Karpas-422 (cell line): ENCODE measurements at regions not wholly inside any gene's neighbourhood (a gene's known extent, or its start where the extent isn't known, plus 50 kb on each side); places are given as distances from the start of the nearest gene placed in this dataset.

Experiments used
- DNase-seq: peaks from one replicate; pipeline ENCODE4 v3.0.0-alpha.2; 2015
- H2AFZ ChIP-seq: fragments of 200-600 bp; sonication (generic); 2 replicates; pipeline ENCODE4 v1.6.1; 2014; ENCODE audit warnings: antibody characterized with exemption, low read length, mixed read lengths
- H3K27ac ChIP-seq: fragments of 200-600 bp; sonication (generic); 2 replicates; pipeline ENCODE4 v1.5.1; 2014; ENCODE audit warnings: mild to moderate bottlenecking, low read length, moderate library complexity
- H3K27me3 ChIP-seq: fragments of 200-600 bp; sonication (generic); 2 replicates; pipeline ENCODE4 v1.6.1; 2014; ENCODE audit warnings: low read length, mixed read lengths
- H3K36me3 ChIP-seq: fragments of 200-600 bp; sonication (generic); 2 replicates; pipeline ENCODE4 v1.6.1; 2014; ENCODE audit warnings: low read length, mixed read lengths; ENCODE audit not compliant: insufficient read depth
- H3K4me1 ChIP-seq: fragments of 200-600 bp; sonication (generic); 2 replicates; pipeline ENCODE4 v1.6.1; 2014; ENCODE audit warnings: mild to moderate bottlenecking, low read length, mixed read lengths
- H3K4me2 ChIP-seq: fragments of 200-600 bp; sonication (generic); 2 replicates; pipeline ENCODE4 v1.6.1; 2014; ENCODE audit warnings: low read length, low read depth, mild to moderate bottlenecking; ENCODE audit not compliant: poor library complexity, severe bottlenecking
- H3K4me3 ChIP-seq: fragments of 200-600 bp; sonication (generic); 2 replicates; pipeline ENCODE4 v1.5.1; 2014; ENCODE audit warnings: mild to moderate bottlenecking, antibody characterized with exemption, low read length, mixed read lengths
- H3K79me2 ChIP-seq: fragments of 200-600 bp; sonication (generic); 2 replicates; pipeline ENCODE4 v1.6.1; 2014; ENCODE audit warnings: mild to moderate bottlenecking, low read length, mixed read lengths
- H3K9ac ChIP-seq: fragments of 200-600 bp; sonication (generic); 2 replicates; pipeline ENCODE4 v1.6.0; 2014; ENCODE audit warnings: low read length
- H3K9me2 ChIP-seq: fragments of 200-600 bp; sonication (generic), shearing (Covaris generic); replicated peaks from 2 replicates; pipeline ENCODE4 v1.6.0; 2014; ENCODE audit warnings: mild to moderate bottlenecking, low read length, moderate library complexity; ENCODE audit not compliant: insufficient read depth
- H3K9me3 ChIP-seq: fragments of 300-700, 200-600 bp; sonication (generic); 2 replicates; pipeline ENCODE4 v1.6.1; 2014; ENCODE audit warnings: low read length, mixed read lengths
- H4K20me1 ChIP-seq: fragments of 200-600 bp; sonication (generic); 2 replicates; pipeline ENCODE4 v1.6.1; 2014; ENCODE audit warnings: mild to moderate bottlenecking, antibody characterized with exemption, low read length, low read depth; ENCODE audit not compliant: insufficient read depth

DNA sequence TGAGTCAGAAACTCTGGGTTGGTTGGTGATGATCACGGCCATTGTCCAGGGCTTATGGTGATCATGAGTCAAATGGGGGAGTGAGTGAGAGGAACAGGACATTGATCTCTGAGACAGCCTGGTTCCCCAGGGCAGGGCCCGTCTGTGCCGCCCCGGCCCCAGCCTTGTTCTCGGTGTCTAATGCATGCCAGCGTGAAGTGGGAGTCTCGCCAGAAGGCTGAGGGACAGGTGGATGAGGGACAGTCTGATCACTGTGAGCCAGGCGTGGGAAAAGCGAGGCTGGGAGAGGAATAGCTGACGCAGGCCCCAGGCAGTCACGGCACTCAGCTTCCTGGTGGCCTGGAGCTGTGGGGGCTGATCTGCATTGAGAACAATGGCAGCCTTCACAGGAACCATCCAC lies 208.3 kb upstream of the HDAC4 start:
- H3K4me1 ChIP-seq: no peaks in the 10 kb centered on the region

GRCh38 chr2:239608723-239609122 lies 207.9 kb upstream of the HDAC4 start:
- Histone ChIP-seq H3K9me3 (no peaks in the 10 kb centered on the region), H3K9ac (no peak overlapping the region), H3K36me3 (no peaks in the 10 kb centered on the region), H3K4me2 (no peak overlapping the region), H3K9me2 (no peaks in the 10 kb centered on the region), H3K4me1 (no peaks in the 10 kb centered on the region), H3K4me3 (no peak overlapping the region), H3K27ac (no peak overlapping the region), H4K20me1 (no peaks in the 10 kb centered on the region), H3K27me3 (no peaks in the 10 kb centered on the region), H2AFZ (no peak overlapping the region), H3K79me2 (no peaks in the 10 kb centered on the region)
- DNase-seq: no peak

More for the DNA sequence above, 208.3 kb upstream of the HDAC4 start:
- no peak overlapping the region for H3K27ac ChIP-seq
- H3K36me3 ChIP-seq: no peaks in the 10 kb centered on the region
- H3K79me2 ChIP-seq: no peaks in the 10 kb centered on the region
- no peak overlapping the region for H3K9ac ChIP-seq
- no peaks in the 10 kb centered on the region for H3K9me2 ChIP-seq
- no peak overlapping the region for H3K4me2 ChIP-seq
- no peaks in the 10 kb centered on the region for H4K20me1 ChIP-seq
- DNase-seq: no peak
- H3K27me3 ChIP-seq: no peaks in the 10 kb centered on the region
- no peak overlapping the region for H2AFZ ChIP-seq
- no peak overlapping the region for H3K4me3 ChIP-seq
- H3K9me3 ChIP-seq: no peaks in the 10 kb centered on the region

GRCh38 chr2:239608260-239608659 lies 207.4 kb upstream of the HDAC4 start:
- Histone ChIP-seq H3K4me3 (no peak overlapping the region), H4K20me1 (no peaks in the 10 kb centered on the region), H3K9ac (no peak overlapping the region), H3K27ac (no peak overlapping the region), H3K4me1 (no peaks in the 10 kb centered on the region), H3K9me2 (no peaks in the 10 kb centered on the region), H3K27me3 (no peaks in the 10 kb centered on the region), H3K4me2 (no peak overlapping the region), H3K36me3 (no peaks in the 10 kb centered on the region), H2AFZ (no peak overlapping the region), H3K9me3 (no peaks in the 10 kb centered on the region), H3K79me2 (no peaks in the 10 kb centered on the region)
- DNase-seq: no peak

DNA sequence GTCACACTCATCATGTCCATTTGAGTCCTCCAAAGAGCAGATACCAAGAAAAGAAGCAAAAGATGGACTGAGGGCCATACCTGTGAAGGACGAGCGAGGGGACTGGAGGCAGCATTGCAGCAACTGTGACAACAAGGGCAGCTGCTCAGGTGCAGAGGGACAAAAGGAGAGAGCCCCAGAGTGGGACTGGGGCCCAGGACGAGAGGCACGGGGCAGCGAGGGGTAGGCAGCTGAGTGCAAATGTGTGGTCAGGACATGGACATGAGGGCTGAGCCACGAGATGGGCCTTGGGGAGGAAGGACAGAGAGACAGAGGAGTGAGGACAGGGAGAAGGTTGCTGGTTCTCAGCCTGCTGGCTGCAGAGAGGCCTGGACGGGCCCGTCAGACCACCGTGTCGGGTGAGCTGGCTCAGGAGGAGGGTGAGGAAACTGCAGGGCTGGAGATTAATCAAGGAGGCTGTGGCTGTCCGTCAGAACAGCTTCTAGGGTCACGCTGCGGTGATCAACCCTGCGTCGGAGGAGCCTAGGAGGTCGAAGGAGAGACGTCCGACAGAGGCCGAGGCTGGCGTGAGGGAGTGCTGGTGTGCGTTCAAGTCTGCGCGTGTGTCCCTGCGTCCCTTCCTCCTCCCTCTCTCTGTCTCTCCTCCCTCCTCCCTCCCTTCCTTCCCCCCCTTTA lies 206.8 kb upstream of the HDAC4 start:
- H3K4me3 ChIP-seq: no peak overlapping the region
- H3K27ac ChIP-seq: no peak overlapping the region
- no peaks in the 10 kb centered on the region for H3K9me3 ChIP-seq
- H4K20me1 ChIP-seq: no peaks in the 10 kb centered on the region
- no peak overlapping the region for H2AFZ ChIP-seq
- H3K36me3 ChIP-seq: no peaks in the 10 kb centered on the region
- H3K79me2 ChIP-seq: no peaks in the 10 kb centered on the region
- H3K27me3 ChIP-seq: no peaks in the 10 kb centered on the region
- H3K4me1 ChIP-seq: no peaks in the 10 kb centered on the region
- no peak overlapping the region for H3K4me2 ChIP-seq
- no peak for DNase-seq
- H3K9me2 ChIP-seq: no peaks in the 10 kb centered on the region
- H3K9ac ChIP-seq: no peak overlapping the region

GRCh38 chr2:239606741-239607516 lies 206.1 kb upstream of the HDAC4 start:
- Histone ChIP-seq H3K27ac (no peak overlapping the region), H3K79me2 (no peaks in the 10 kb centered on the region), H3K36me3 (no peaks in the 10 kb centered on the region), H4K20me1 (no peaks in the 10 kb centered on the region), H2AFZ (no peak overlapping the region), H3K4me1 (no peaks in the 10 kb centered on the region), H3K9ac (no peak overlapping the region), H3K27me3 (no peaks in the 10 kb centered on the region), H3K9me3 (no peaks in the 10 kb centered on the region), H3K4me3 (no peak overlapping the region), H3K9me2 (no peaks in the 10 kb centered on the region), H3K4me2 (no peak overlapping the region)
- no peak for DNase-seq

GRCh38 chr2:239605976-239606375 lies 205.2 kb upstream of the HDAC4 start:
- Histone ChIP-seq H4K20me1 (no peaks in the 10 kb centered on the region), H3K9me2 (no peaks in the 10 kb centered on the region), H3K4me2 (no peak overlapping the region), H3K4me1 (no peaks in the 10 kb centered on the region), H3K36me3 (no peaks in the 10 kb centered on the region), H3K79me2 (no peaks in the 10 kb centered on the region), H3K27me3 (no peaks in the 10 kb centered on the region), H3K27ac (no peak overlapping the region), H3K9me3 (no peaks in the 10 kb centered on the region), H2AFZ (no peak overlapping the region), H3K4me3 (no peak overlapping the region), H3K9ac (no peak overlapping the region)
- no peak for DNase-seq

- no peaks in the 10 kb centered on the region for H3K4me1 ChIP-seq
Measured at GRCh38 chr2:239605409-239605808, 204.6 kb upstream of the HDAC4 start.

GRCh38 chr2:239604861-239605260 lies 204.0 kb upstream of the HDAC4 start:
- Histone ChIP-seq H3K27me3 (no peaks in the 10 kb centered on the region), H3K4me2 (no peak overlapping the region), H3K79me2 (no peaks in the 10 kb centered on the region)

More at GRCh38 chr2:239605409-239605808, 204.6 kb upstream of the HDAC4 start:
- H3K4me3 ChIP-seq: no peak overlapping the region
- H2AFZ ChIP-seq: no peak overlapping the region
- H3K9me3 ChIP-seq: no peaks in the 10 kb centered on the region
- H3K79me2 ChIP-seq: no peaks in the 10 kb centered on the region
- no peaks in the 10 kb centered on the region for H3K9me2 ChIP-seq
- H3K27ac ChIP-seq: no peak overlapping the region
- DNase-seq: no peak
- no peaks in the 10 kb centered on the region for H4K20me1 ChIP-seq
- no peaks in the 10 kb centered on the region for H3K36me3 ChIP-seq
- H3K9ac ChIP-seq: no peak overlapping the region
- H3K27me3 ChIP-seq: no peaks in the 10 kb centered on the region
- no peak overlapping the region for H3K4me2 ChIP-seq

More at GRCh38 chr2:239604861-239605260, 204.0 kb upstream of the HDAC4 start:
- no peaks in the 10 kb centered on the region for H3K36me3 ChIP-seq
- H3K27ac ChIP-seq: no peak overlapping the region
- no peak overlapping the region for H2AFZ ChIP-seq
- no peaks in the 10 kb centered on the region for H3K9me2 ChIP-seq
- no peaks in the 10 kb centered on the region for H3K9me3 ChIP-seq
- no peak overlapping the region for H3K4me3 ChIP-seq
- no peaks in the 10 kb centered on the region for H4K20me1 ChIP-seq
- DNase-seq: no peak
- no peak overlapping the region for H3K9ac ChIP-seq
- H3K4me1 ChIP-seq: no peaks in the 10 kb centered on the region
